Retinal pigment epithelial cell (primary cell): ENCODE measurements at regions not wholly inside any gene's neighbourhood (a gene's known extent, or its start where the extent isn't known, plus 50 kb on each side); places are given as distances from the start of the nearest gene placed in this dataset.

ENCODE experiments used
- DNase-seq: peaks from one replicate; pipeline ENCODE4 v3.0.0-alpha.2; 2010; ENCODE audit warnings: low read depth
- H3K4me3 ChIP-seq: 2 replicates; pipeline ENCODE4 v1.5.1; 2011; ENCODE audit warnings: mild to moderate bottlenecking, low read length, control low read depth, moderate library complexity
- CTCF ChIP-seq: conservative IDR thresholded peaks from 2 replicates; pipeline ENCODE4 v1.5.1; 2011; ENCODE audit warnings: low read depth, low read length, control low read depth, inconsistent platforms

- H3K4me3 ChIP-seq, result no peak overlapping the region
- DNase-seq, result no peak
- no peak for TF ChIP-seq CTCF
Measured at GRCh38 chr9:16277471-16277960, 593.0 kb downstream of the BNC2 start.

GRCh38 chr9:16278326-16278999 lies 592.0 kb downstream of the BNC2 start:
- no peak overlapping the region for H3K4me3 ChIP-seq
- no peak for TF ChIP-seq CTCF
- DNase-seq, result no peak

GRCh38 chr9:16281707-16282106 lies 588.8 kb downstream of the BNC2 start:
- TF ChIP-seq CTCF, result no peak
- no peak overlapping the region for H3K4me3 ChIP-seq
- DNase-seq, result no peak

- DNase-seq, result no peak
- TF ChIP-seq CTCF, result no peak
- H3K4me3 ChIP-seq, result no peak overlapping the region
Measured at GRCh38 chr9:16282216-16282615, 588.3 kb downstream of the BNC2 start.

- TF ChIP-seq CTCF, result no peak
- no peak overlapping the region for H3K4me3 ChIP-seq
- DNase-seq, result no peak
Measured at GRCh38 chr9:16282718-16283117, 587.8 kb downstream of the BNC2 start.

GRCh38 chr9:16286160-16286559 lies 584.3 kb downstream of the BNC2 start:
- no peak for TF ChIP-seq CTCF
- no peak for DNase-seq
- no peak overlapping the region for H3K4me3 ChIP-seq

- no peak overlapping the region for H3K4me3 ChIP-seq
- DNase-seq, result no peak
- TF ChIP-seq CTCF, result no peak
Measured at GRCh38 chr9:16289639-16290038, 580.8 kb downstream of the BNC2 start.
